ENCODE measurements at regions not wholly inside any gene's neighbourhood (a gene's known extent, or its start where the extent isn't known, plus 50 kb on each side); places are given as distances from the start of the nearest gene placed in this dataset.

DNA sequence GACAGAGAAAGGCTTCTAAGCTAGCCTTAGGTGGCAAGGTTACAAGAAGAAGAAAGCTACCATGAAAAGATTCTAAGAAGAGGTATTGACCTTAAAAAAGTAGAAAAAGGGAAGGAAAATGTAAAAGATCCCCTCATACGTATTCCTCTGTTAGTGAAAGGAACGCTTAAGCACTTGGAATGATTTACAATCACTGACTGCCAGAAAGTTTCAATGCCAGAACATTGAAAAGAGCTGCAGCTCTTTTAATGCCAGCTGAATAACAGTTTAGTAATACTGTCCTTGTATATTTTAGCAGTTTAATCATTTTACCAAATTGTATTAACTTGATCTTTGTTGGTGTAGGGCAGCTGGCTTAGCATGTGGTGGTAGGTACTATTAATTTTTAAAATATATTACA, 650.7 kb downstream of the FAM181B start:
- H3K27me3 Mint-ChIP-seq (ENCODE audit: unreplicated experiment), result no peaks in the 10 kb centered on the region
- H3K4me3 Mint-ChIP-seq (ENCODE audit: unreplicated experiment), result no peak overlapping the region
- TF ChIP-seq, protein P1, sequence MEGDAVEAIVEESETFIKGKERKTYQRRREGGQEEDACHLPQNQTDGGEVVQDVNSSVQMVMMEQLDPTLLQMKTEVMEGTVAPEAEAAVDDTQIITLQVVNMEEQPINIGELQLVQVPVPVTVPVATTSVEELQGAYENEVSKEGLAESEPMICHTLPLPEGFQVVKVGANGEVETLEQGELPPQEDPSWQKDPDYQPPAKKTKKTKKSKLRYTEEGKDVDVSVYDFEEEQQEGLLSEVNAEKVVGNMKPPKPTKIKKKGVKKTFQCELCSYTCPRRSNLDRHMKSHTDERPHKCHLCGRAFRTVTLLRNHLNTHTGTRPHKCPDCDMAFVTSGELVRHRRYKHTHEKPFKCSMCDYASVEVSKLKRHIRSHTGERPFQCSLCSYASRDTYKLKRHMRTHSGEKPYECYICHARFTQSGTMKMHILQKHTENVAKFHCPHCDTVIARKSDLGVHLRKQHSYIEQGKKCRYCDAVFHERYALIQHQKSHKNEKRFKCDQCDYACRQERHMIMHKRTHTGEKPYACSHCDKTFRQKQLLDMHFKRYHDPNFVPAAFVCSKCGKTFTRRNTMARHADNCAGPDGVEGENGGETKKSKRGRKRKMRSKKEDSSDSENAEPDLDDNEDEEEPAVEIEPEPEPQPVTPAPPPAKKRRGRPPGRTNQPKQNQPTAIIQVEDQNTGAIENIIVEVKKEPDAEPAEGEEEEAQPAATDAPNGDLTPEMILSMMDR (IDR thresholded peaks at IDR 0.05; ENCODE audit: unreplicated experiment), result no peak
- H3K9me3 Mint-ChIP-seq (ENCODE audit: unreplicated experiment), result no peaks in the 10 kb centered on the region
- no peak for DNase-seq (ENCODE audit: low spot score)
- no peaks in the 10 kb centered on the region for H3K36me3 Mint-ChIP-seq (ENCODE audit: low read depth, unreplicated experiment)
- H3K4me1 Mint-ChIP-seq (ENCODE audit: unreplicated experiment), result no peaks in the 10 kb centered on the region
- no peak overlapping the region for H3K27ac Mint-ChIP-seq (ENCODE audit: unreplicated experiment)

DNA sequence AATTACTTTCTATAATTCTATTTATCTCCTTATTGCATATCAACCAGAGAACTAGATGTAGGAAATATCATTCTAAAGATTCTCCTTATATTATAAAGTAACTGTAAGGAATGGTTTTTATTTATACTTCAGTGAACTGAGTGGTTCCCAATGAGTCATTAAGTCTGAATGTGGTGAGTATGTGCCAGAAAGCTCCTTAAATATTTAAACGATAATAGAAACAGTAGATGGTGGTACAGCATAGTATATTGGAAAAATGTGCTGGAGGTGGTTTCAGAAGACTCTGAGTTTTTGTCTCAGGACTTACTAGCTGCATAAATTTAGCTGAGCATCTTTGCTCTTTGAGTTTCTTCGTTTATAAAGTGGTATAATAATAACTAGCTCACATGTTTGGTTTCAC, 653.5 kb downstream of the FAM181B start:
- H3K27ac Mint-ChIP-seq (ENCODE audit: unreplicated experiment), result no peak overlapping the region
- no peaks in the 10 kb centered on the region for H3K9me3 Mint-ChIP-seq (ENCODE audit: unreplicated experiment)
- DNase-seq (ENCODE audit: low spot score), result no peak
- TF ChIP-seq, protein P1 (IDR thresholded peaks at IDR 0.05; ENCODE audit: unreplicated experiment), result no peak
- no peaks in the 10 kb centered on the region for H3K27me3 Mint-ChIP-seq (ENCODE audit: unreplicated experiment)
- no peaks in the 10 kb centered on the region for H3K4me1 Mint-ChIP-seq (ENCODE audit: unreplicated experiment)
- H3K36me3 Mint-ChIP-seq (ENCODE audit: low read depth, unreplicated experiment), result no peaks in the 10 kb centered on the region
- H3K4me3 Mint-ChIP-seq (ENCODE audit: unreplicated experiment), result no peak overlapping the region

- Mint-ChIP-seq H3K4me3 (ENCODE audit: unreplicated experiment) (no peak overlapping the region), H3K36me3 (ENCODE audit: low read depth, unreplicated experiment) (no peaks in the 10 kb centered on the region), H3K4me1 (ENCODE audit: unreplicated experiment) (no peaks in the 10 kb centered on the region), H3K9me3 (ENCODE audit: unreplicated experiment) (no peaks in the 10 kb centered on the region), H3K27me3 (ENCODE audit: unreplicated experiment) (no peaks in the 10 kb centered on the region), H3K27ac (ENCODE audit: unreplicated experiment) (no peak overlapping the region)
- DNase-seq (ENCODE audit: low spot score), result no peak
- TF ChIP-seq, protein P1 (IDR thresholded peaks at IDR 0.05; ENCODE audit: unreplicated experiment), result no peak
These were observed 657.5 kb downstream of the FAM181B start for GRCh38 chr11:82076126-82076525.

- no peaks in the 10 kb centered on the region for H3K9me3 Mint-ChIP-seq (ENCODE audit: unreplicated experiment)
- no peaks in the 10 kb centered on the region for H3K4me1 Mint-ChIP-seq (ENCODE audit: unreplicated experiment)
- no peak for DNase-seq (ENCODE audit: low spot score)
- no peak overlapping the region for H3K27ac Mint-ChIP-seq (ENCODE audit: unreplicated experiment)
- H3K27me3 Mint-ChIP-seq (ENCODE audit: unreplicated experiment), result no peaks in the 10 kb centered on the region
- TF ChIP-seq, protein P1 (IDR thresholded peaks at IDR 0.05; ENCODE audit: unreplicated experiment), result no peak
- H3K36me3 Mint-ChIP-seq (ENCODE audit: low read depth, unreplicated experiment), result no peaks in the 10 kb centered on the region
- H3K4me3 Mint-ChIP-seq (ENCODE audit: unreplicated experiment), result no peak overlapping the region
These were observed 674.2 kb downstream of the FAM181B start for GRCh38 chr11:82059505-82059904.

- Mint-ChIP-seq H3K27me3 (ENCODE audit: unreplicated experiment) (no peaks in the 10 kb centered on the region), H3K9me3 (ENCODE audit: unreplicated experiment) (no peaks in the 10 kb centered on the region), H3K27ac (ENCODE audit: unreplicated experiment) (no peak overlapping the region), H3K36me3 (ENCODE audit: low read depth, unreplicated experiment) (no peaks in the 10 kb centered on the region), H3K4me3 (ENCODE audit: unreplicated experiment) (no peak overlapping the region), H3K4me1 (ENCODE audit: unreplicated experiment) (no peaks in the 10 kb centered on the region)
- TF ChIP-seq, protein P1 (IDR thresholded peaks at IDR 0.05; ENCODE audit: unreplicated experiment), result no peak
- DNase-seq (ENCODE audit: low spot score), result no peak
These were observed 677.2 kb downstream of the FAM181B start for GRCh38 chr11:82056450-82056849.
